ENCODE measurements at regions not wholly inside any gene's neighbourhood (a gene's known extent, or its start where the extent isn't known, plus 50 kb on each side); places are given as distances from the start of the nearest gene placed in this dataset.

DNA sequence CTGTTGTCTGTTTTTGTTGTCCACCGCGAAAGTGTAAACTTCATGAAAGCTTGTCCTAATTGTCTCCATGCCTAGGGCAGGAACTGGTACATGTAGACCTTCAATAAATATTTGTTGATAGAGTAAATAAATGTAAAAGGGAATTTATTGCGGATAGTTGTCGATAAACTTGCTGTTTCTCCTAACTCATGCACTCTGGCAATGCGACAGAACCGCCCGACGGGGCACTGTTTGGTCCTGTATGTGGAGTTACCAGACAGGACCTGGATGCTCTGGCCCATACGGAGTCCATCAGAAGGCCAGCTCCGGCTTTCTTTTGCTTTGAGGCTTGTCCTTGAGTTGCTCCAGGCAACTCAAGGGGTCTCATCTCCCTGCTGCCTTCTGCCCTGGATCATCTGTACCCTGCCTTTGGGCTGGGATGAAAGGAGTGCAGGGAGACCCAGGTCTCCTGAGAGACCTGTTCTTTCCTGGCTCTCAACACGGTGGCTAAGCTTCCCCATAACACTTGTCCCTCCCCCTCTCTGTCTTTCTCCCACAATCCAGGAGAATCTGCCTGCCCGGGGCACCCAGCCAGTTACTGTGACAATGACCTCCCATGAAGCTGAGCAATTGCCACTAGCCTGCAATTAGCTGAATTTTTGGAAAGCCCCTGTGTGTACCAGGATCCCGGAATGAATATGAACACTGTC, 149.5 kb upstream of the PTCH1 start:
- DNase-seq, result no peak

DNA sequence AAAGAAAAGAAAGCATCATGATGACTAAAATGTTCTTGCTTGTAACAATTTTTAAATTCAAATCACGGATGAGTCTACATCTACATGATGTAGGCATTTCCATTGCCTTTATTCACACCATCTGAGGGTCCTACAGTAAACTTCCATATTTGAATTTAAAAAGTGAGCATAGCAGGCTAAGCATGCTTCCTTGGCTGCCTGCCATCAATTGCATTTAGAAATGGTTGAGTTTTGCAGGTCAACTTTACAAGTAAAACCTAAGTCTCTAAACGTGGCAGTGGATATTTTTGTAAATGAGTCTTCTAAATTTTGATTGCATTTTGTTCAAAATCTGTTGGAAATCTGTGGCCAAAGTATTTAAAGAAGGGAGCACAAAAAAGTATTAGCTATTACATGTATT, 136.5 kb upstream of the PTCH1 start:
- no peak for DNase-seq

DNA sequence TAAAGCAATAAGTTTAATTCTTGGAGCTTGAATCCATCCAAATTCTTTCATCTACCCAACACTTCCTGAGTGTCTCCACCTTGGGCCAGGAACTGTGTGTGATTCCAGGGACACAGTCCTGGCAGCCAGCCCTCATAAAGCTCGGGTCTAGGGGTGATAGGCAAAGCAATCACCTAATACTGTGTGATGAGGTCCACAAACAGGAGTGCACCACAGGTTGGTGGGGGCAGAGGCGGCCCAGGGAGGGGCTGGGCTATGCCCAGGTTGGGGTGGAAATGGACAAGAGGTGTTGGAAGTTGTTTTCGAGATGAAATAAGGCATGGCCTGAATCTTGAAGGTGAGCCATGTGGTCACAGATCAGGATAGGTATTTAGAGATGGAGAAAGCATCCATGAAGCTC, 133.9 kb upstream of the PTCH1 start:
- no peak for DNase-seq

DNA sequence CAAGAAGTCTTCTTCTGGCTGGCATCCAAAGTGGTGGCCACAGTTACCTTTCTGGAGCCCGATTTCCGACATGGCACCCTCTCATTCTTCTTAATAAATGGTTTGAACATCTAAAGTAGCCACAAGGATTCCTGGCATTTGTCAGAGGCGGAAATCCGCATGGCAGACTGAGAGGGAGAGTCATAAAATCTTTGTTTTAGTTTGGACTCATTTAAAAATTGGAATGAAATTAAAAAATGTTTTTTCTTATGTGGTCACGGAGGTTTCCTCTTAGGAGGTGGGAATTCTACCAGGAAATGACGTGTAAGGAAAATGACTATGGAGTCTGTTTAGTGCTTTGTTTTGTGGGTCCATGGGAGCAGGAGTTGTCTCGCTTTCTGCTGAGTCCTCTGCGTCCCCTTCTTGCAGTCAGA, 133.0 kb upstream of the PTCH1 start:
- DNase-seq, result no peak

DNA sequence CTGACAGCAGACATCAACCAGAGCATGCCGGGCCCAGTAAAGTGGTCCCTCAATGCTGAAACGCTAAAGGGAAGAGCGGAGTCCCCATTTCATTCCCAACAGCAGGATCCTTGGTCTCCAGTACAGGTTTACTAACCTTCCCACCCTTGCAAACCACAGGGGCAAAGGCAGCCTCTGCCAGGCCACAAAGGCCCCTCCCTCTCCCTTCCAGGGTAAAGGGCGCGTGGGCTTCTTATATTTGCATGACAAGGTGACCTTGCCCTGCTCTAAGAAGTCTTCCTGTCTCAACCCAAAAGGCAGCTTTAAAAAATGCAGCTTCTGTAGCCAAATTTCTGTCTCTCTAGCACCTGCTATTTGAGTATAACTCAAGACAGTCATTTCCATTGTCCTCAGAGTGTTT, 131.5 kb upstream of the PTCH1 start:
- no peak for DNase-seq

DNA sequence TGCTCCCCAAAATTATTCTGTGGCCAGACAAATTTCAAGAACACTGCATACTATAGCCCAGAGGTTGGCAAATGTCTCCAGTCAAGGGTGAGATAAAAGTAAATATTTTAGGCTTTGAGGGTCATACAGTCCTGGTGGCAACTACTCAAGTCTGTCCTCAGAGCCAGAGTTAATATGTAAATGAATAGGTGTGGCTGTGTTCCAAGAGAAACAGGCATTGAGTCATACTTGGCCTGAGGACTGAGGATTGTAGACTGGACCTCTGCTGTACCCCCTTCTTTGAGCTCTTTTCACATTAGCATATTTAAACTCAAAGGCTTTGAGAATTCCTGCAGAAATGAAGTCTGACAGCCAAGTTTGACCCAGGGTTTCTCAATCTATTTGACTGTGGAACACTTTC, 129.2 kb upstream of the PTCH1 start:
- no peak for DNase-seq

DNA sequence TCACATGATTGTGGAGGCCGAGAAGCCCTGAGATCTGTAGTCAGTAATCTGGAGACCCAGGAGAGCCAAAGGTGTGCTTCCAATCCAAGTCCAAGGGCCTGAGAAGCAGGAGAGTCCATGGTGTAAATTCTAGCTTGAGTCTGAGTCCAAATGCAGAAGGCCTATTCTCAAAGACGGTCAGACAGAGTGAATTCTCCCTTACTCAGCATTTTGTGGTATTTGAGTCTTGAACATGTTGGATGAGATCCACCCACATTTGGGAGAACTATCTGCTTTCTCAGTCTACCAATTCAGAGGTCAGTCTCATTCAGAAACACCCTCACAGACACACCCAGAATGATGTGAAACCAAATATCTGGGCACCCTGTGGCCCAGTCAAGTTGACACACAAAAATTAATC, 128.8 kb upstream of the PTCH1 start:
- no peak for DNase-seq

DNA sequence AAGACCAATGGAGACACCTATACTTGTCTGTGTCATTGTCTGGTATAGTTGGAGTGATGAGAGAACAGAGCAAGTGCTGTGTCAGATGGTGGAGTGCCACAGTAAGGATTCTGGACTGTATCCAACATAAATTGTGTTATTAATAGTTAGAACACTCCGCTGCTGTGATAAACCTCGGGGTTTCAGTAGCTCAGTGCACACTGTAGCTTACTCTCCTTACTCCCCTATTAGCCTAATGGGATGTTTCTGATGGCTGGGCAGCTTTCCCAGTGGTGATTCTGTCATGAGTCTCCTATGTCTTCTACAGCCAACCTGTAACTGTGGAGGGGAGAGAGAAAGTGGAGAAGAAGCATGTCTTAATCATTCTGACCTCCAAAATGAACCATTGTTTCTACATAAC, 127.6 kb upstream of the PTCH1 start:
- DNase-seq, result no peak

DNA sequence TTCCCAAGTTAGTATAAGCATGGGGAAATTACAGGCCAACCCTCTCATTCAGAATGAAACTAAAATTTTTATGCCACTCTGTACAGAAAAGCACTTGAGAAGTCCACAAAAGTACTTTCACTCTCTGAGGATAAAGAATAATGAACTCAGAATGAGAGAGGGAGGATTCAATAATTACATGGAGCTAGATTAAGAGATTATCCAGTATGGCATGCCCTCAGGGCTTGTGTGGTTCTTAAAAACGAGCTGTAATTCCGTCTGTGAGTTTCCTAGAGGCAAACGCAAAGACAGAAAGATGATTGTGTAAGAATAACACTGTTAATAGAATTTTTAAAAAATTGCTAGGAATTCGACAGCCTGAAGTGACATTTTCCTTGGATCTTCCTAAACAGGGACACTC, 126.8 kb upstream of the PTCH1 start:
- no peak for DNase-seq

DNA sequence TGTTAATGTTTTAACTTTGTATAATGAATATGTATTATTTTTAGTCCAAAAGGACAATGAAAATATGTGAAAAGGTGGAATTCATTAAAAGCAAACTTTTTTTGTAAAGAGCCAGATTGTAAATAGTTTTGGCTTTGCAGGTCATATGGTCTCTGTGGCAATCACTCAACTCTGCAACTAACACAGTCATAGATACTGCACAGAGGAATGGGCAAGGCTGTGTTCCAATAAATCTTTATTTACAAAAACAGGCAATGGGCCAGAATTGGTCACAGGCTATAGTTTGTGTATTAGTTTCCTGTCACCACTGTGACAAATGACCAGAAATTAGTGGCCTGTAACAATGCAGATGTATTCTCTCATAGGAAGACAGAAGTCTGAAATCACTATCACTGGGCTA, 125.4 kb upstream of the PTCH1 start:
- no peak for DNase-seq

DNA sequence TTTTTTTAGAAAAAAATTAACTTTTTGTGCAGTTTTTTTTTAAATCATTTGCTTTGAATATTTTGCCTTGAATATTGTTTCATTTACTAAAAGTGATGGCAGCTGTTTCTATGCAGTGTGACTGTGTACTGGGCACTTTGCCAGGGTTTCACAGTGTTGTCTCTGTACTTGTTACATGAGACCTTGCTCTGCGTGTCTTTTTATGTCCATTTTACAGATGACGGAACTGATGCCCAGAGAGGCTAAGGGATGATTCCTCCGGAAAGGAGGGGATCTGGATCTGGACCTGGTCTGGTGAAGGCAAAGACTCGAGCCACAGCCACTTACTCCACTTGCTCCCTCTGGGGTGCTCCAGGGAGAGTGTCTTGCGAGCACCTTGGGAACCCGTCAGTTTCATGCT, 124.8 kb upstream of the PTCH1 start:
- no peak for DNase-seq

DNA sequence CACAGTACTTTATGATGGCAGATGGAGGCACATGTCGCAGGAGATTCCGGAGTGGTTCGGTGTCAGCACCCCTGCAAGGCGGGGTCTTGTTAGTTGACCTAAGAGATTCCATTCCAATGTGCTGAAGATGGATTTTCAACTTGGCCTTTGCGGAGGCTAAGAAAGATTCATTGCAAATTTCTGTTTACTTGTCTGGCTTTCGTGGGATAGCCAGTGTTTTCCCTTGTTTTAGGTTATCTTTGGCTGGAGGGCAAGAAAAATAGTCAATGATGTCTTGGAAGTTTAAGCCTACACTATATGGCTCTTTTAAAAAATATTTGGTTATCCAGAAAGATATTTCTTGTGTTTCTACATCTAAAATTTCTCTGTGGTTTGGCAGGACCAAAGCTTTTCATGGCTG, 123.6 kb upstream of the PTCH1 start:
- no peak for DNase-seq

DNA sequence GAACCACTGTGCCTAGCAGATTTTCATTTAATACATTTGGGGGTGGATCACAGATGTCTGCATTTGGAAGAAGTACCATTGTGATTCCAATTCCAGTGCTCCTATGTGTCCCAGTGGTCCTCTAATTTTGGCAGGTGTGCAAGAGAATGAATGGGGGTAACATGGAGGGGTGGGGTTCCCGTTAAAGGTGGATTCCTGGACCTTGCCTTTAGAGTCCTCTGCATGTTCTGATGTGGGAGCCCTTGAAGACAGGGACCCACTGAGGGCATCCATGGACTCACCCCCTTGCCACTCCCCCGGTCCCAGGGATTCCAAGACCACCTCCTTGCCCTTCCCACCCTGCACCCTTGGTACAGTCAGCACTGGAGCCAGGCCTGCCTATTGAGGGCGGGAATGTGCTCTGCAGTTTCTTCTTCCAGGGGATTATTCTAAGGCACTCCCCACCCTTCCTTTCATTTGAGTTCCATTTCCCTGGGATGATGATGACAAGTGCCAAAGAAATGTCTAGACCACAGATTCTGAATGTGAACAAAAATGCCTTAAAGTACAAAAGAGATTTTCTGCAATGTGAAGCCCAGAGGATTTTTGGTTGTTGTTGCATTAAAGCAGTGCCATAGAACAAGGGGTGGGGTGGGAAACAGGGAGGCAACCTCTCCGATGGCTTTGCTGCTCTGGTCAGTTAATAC, 119.4 kb upstream of the PTCH1 start:
- no peak for DNase-seq

DNA sequence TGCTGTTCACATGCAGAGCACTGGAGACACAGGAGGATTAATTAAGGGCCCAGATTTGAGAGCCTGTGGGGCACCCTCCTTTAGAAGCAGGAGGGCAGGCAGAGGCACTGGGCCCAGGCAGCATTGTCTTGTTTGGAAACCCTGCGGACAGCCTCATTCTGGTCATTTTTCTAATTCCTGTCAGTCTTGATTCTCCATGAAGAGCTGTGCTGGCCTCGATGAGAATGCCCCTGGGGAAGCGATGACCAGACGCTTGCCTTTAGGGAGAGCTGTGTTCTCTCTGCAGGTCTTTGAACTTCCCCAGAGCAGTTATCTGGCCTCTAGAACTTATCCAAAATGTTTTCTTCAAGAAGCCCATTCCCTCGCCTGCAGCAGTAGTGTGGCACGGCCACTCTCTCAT, 117.8 kb upstream of the PTCH1 start:
- no peak for DNase-seq

DNA sequence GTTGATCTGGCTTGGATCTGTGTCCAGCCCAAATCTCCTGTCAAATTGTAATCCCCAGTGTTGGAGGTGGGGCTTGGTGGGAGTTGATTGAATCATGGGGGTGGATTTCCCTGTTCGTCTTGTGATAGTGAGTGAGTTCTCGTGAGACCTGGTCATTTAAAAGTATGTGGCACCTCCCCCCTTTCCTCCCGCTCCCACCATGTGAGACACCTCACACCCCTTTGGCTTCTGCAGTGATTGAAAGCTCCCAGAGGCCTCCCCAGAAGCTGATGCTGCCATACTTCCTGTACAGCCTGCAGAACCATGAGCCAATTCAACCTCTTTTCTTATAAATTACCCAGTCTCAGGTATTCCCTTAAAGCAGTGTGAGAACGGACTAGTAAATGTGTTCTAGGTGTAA, 117.3 kb upstream of the PTCH1 start:
- DNase-seq, result no peak

DNA sequence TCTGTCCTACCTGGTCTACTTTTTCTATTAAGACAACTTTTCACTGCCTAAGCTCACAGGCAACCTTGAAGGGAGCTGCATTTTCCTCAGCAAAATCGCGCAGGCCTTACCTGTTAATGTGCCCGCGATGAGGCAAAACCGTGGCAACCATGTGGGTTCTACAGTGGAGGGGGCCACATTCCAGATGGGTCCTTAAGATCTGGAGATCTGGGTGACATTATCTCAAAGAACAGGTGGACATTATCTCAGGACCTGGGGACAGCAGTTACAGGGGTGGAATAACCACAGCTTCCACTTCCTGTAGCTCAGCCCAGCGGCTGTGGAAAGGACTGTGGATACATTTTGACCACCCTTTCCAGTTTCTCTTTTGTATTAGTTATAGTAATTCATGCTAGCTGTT, 112.8 kb upstream of the PTCH1 start:
- no peak for DNase-seq

DNA sequence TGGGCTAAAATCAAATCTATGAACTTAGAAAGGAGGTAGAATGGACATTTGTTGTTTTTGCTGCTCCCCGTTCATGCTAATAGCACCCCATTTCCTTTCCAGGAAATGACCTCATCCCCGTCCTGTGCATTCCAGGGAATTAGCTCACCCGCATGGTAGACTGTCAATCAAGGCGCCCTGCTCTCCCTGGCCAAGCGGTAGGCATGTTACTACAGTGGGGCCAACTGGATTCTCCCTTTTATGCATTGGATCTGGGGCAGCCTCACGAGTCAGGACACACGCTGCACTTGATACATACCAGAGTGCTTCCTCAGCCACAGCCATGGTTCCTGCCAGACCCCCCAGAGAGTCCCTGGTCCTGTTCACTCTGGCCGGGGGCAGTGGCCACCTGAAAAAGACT, 111.0 kb upstream of the PTCH1 start:
- no peak for DNase-seq

DNA sequence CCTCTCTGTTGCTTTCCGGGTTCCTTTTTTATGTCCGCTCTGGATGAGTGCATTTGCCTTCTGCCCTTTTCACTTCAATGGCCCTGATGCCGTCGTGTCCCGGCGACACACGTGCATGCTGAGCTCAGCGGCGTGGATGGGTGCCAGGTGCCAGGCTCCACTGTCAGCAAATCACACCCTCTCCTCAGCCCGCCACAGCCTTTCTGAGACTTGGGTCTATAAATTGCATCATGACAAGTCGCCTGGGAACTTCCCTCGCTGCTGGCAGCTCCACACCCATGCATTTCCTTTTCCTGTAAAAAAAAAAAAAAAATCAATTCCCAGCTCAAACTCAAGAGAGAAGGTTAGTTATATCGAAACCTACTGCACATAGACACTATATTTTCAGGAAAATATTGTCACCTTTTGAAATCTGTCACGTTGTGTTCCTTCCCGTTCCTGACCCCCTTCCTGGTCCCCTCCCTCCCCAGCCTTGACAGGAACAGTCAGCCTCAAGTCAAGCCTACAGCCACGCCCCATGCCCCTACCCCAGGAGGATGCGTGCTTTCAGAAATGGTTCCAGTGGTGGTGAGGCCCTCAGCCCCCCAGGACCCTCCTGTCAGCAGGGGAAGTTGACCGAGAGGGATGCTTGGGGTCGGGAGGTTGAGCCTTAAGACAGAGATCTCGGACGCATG, 110.3 kb upstream of the PTCH1 start:
- DNase-seq, result peak; percentile 19 to 57 (median 43)

DNA sequence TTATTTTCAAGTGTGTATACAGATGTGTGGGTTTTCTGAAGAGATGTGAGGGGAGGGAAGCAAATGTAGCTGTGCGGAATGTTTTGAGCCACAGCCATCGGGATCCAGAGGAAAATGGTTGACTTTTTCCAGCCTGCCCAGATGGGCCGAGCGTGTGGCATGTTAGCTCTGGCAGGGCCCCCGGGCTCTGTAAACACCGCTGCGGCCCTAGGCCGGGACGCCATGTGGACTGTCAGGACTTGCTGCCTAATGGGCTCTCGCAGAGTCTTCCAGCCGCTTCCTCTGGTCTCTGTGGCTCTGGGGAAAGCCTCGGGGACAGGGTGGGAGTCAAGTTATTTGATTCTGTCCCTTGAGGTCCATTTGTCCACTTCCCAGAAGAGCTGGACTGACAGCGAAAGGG, 109.6 kb upstream of the PTCH1 start:
- no peak for DNase-seq

DNA sequence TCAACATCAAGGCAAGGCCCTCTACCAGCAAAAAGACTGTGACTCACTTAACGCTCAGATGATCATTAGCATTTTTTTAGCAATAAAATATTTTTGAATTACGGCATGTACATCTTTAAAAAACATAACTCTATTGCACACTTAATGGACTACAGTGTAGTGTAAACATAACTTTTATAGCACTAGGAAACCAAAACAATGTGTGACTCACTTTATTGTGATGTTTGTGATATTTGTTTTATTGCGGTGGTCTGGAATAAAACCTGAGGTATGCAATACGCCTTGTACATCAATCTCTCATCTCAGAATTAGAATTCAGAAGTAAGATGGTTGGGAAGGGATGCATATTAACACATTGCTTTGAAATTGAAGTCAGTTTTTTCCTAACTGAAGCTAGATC, 106.9 kb upstream of the PTCH1 start:
- DNase-seq, result no peak

DNA sequence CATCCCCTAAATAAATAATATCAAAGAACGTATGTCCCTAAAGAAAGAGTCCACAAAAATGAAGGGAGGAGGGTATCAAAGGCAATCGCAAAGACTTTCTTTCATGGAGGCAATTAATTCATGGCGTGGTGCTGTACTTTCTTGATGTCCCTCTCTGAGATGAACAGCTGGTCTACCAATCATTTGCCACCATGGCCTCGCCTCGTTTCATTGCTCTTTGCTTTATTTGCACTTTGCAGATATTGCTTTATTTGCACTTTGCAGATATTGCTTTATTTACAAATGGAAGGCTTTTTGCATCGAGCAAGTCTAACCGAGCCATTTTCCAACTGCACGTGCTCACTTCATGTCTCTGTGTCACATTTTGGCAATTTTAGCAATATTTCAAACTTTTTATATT, 104.0 kb upstream of the PTCH1 start:
- DNase-seq, result no peak

DNA sequence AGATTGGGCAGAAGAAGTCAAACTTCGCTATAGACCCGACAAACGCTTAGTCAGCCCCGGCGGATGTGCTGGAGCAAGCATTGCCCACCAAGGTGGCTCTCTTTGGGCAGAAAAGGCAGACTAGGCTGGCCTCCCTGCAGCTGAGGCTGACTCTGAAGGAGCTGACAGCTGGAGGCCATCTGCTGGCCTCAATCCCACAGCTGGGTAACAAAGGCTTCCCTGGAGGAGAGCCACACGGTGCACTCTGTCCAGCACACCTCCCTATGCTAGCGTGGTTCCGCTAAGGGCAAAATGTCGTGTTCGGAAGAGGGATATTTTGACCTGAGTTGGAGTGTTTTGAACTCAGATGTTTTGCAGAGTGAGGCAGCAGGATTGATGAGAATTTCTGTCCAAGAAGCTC, 103.5 kb upstream of the PTCH1 start:
- DNase-seq, result no peak

DNA sequence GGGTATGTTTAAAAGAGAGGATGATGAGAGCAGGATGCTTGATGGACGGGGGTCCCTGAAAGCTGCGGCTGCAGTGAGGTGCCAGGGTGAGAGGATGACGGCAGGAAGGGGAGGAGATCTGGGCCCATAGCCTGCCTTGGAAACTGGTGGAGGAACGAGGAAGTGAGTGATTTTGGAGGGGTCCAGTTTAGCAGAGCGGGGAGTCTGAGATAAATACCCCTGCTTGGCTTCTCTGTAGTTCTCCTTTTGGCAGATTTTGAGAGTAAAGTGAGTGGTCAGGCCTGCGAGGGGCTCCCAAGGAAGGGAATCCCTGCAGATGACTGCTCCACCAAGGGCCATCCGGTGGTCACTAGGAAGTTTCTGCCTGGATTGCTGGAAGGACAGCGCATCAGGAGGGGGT, 98.5 kb upstream of the PTCH1 start:
- DNase-seq, result no peak

DNA sequence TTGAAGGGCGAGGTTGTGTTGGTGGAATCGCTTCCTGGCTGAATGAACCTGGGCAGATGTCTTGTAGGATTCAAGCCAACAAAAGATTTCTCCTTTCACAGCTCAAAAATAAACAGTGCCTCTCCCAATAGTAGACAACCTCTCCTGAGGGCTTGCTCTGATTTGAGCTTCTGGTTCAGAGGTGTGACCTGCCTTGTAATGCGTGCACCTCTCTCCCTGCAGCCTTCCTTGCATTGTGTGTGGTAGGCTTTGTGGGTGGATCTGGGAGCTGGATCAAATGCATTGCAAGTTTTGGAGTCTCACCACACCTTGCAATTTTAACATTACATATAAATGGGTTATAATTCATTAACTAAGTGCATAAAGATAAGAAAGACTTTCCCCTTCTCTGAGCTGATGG, 96.9 kb upstream of the PTCH1 start:
- no peak for DNase-seq
